Stimulated activated CD4-positive, alpha-beta T cell treated with anti-CD3 and anti-CD28 coated beads, Interleukin-4, amount 100 ng/mL, for 4 hours (primary cell): ENCODE measurements at regions not wholly inside any gene's neighbourhood (a gene's known extent, or its start where the extent isn't known, plus 50 kb on each side); places are given as distances from the start of the nearest gene placed in this dataset.

ENCODE experiments used
- DNase-seq, 2 experiments: peaks; one replicate each; pipeline ENCODE4 v3.0.0-alpha.2; 2020

GRCh38 chr16:85552980-85553435 is 60.1 kb upstream of the GSE1 start:
- no peak for DNase-seq

GRCh38 chr16:85553436-85554113 is 59.5 kb upstream of the GSE1 start:
- DNase-seq, result peak; percentile 19 to 35

- DNase-seq, result peak; percentile 56 to 71
Observed at GRCh38 chr16:85554114-85554888, 58.8 kb upstream of the GSE1 start.

GRCh38 chr16:85554889-85555718 is 58.0 kb upstream of the GSE1 start:
- peak; percentile 56 to 79 for DNase-seq

GRCh38 chr16:85555719-85556455 is 57.2 kb upstream of the GSE1 start:
- DNase-seq, result no peak

GRCh38 chr16:85556456-85557082 is 56.6 kb upstream of the GSE1 start:
- DNase-seq, result peak; percentile 56 to 64

- peak; percentile 39 to 65 for DNase-seq
Observed at GRCh38 chr16:85557083-85557970, 55.8 kb upstream of the GSE1 start.

GRCh38 chr16:85557971-85558657 is 55.0 kb upstream of the GSE1 start:
- DNase-seq, result no peak

- DNase-seq, result no peak
Observed at GRCh38 chr16:85560932-85561247, 52.2 kb upstream of the GSE1 start.

GRCh38 chr16:85561248-85562092 is 51.7 kb upstream of the GSE1 start:
- DNase-seq, result no peak

GRCh38 chr16:85562093-85562786 is 50.9 kb upstream of the GSE1 start:
- DNase-seq, result no peak

GRCh38 chr16:85563034-85563433 is 50.1 kb upstream of the GSE1 start:
- DNase-seq, result no peak
